Islet precursor cell (in vitro differentiated cells): ENCODE measurements at regions not wholly inside any gene's neighbourhood (a gene's known extent, or its start where the extent isn't known, plus 50 kb on each side); places are given as distances from the start of the nearest gene placed in this dataset.

Experiments used
- DNase-seq: peaks from one replicate; pipeline ENCODE4 v3.0.0-alpha.2; 2018

GRCh38 chr3:74506246-74506645, 108.2 kb downstream of the CNTN3 start:
- no peak for DNase-seq

GRCh38 chr3:74501007-74501406, 113.5 kb downstream of the CNTN3 start:
- DNase-seq, result no peak

- DNase-seq, result no peak
These were observed 114.2 kb downstream of the CNTN3 start for GRCh38 chr3:74500257-74500656.

- no peak for DNase-seq
These were observed 122.6 kb downstream of the CNTN3 start for GRCh38 chr3:74491874-74492273.

GRCh38 chr3:74489050-74489792, 125.2 kb downstream of the CNTN3 start:
- no peak for DNase-seq

- DNase-seq, result no peak
These were observed 134.5 kb downstream of the CNTN3 start for GRCh38 chr3:74479915-74480314.

- DNase-seq, result no peak
These were observed 144.1 kb downstream of the CNTN3 start for GRCh38 chr3:74470313-74470712.

- DNase-seq, result no peak
These were observed 144.7 kb downstream of the CNTN3 start for GRCh38 chr3:74469713-74470112.

- no peak for DNase-seq
These were observed 145.3 kb downstream of the CNTN3 start for GRCh38 chr3:74469151-74469550.

- no peak for DNase-seq
These were observed 148.6 kb downstream of the CNTN3 start for GRCh38 chr3:74465715-74466410.

- no peak for DNase-seq
These were observed 150.9 kb downstream of the CNTN3 start for GRCh38 chr3:74463515-74463914.

GRCh38 chr3:74456166-74456565, 158.3 kb downstream of the CNTN3 start:
- DNase-seq, result no peak

GRCh38 chr3:74447221-74447620, 167.2 kb downstream of the CNTN3 start:
- no peak for DNase-seq

- no peak for DNase-seq
These were observed 168.9 kb downstream of the CNTN3 start for GRCh38 chr3:74445541-74445940.

GRCh38 chr3:74443102-74443501, 171.4 kb downstream of the CNTN3 start:
- no peak for DNase-seq

- no peak for DNase-seq
These were observed 171.8 kb downstream of the CNTN3 start for GRCh38 chr3:74442683-74443082.

- no peak for DNase-seq
These were observed 172.4 kb downstream of the CNTN3 start for GRCh38 chr3:74442068-74442467.

- DNase-seq, result no peak
These were observed 178.3 kb downstream of the CNTN3 start for GRCh38 chr3:74436184-74436583.

GRCh38 chr3:74435631-74436030, 178.8 kb downstream of the CNTN3 start:
- DNase-seq, result no peak

GRCh38 chr3:74434406-74434805, 180.1 kb downstream of the CNTN3 start:
- no peak for DNase-seq

GRCh38 chr3:74426571-74426970, 187.9 kb downstream of the CNTN3 start:
- DNase-seq, result no peak

GRCh38 chr3:74423867-74424266, 190.6 kb downstream of the CNTN3 start:
- no peak for DNase-seq

GRCh38 chr3:74420538-74421124, 193.8 kb downstream of the CNTN3 start:
- no peak for DNase-seq

- no peak for DNase-seq
These were observed 198.7 kb downstream of the CNTN3 start for GRCh38 chr3:74415731-74416130.
